AG04449 (cell line): ENCODE measurements at regions not wholly inside any gene's neighbourhood (a gene's known extent, or its start where the extent isn't known, plus 50 kb on each side); places are given as distances from the start of the nearest gene placed in this dataset.
A peak's percentile ranks its signal among the peaks of the same experiment; 100 is the strongest.

ENCODE experiments used
- CTCF ChIA-PET: fragments of 350-600 bp; formaldehyde crosslinking; extraction: SDS; loops from one replicate; lab custom pipeline; 2021; ENCODE audit warnings: antibody characterized with exemption; lab: Yijun Ruan, JAX
- POLR2A ChIA-PET: fragments of 400-600, 350-600 bp; formaldehyde crosslinking; extraction: SDS; loops from one replicate; lab custom pipeline; 2020; ENCODE audit warnings: antibody characterized with exemption, inconsistent platforms; lab: Yijun Ruan, JAX
- DNase-seq: peaks from one replicate; pipeline ENCODE4 v3.0.0-alpha.2; 2010; ENCODE audit warnings: low read depth, low spot score
- H3K4me3 ChIP-seq: 2 replicates; pipeline ENCODE4 v1.5.1; 2011; ENCODE audit warnings: low read depth, mild to moderate bottlenecking, control low read depth, low read length
- CTCF ChIP-seq: IDR thresholded peaks from one replicate; pipeline ENCODE4 v1.5.1; 2011; ENCODE audit warnings: mild to moderate bottlenecking, moderate library complexity, low read length, control low read depth, inconsistent platforms; ENCODE audit not compliant: insufficient read depth; ENCODE audit errors: missing control alignments

DNA sequence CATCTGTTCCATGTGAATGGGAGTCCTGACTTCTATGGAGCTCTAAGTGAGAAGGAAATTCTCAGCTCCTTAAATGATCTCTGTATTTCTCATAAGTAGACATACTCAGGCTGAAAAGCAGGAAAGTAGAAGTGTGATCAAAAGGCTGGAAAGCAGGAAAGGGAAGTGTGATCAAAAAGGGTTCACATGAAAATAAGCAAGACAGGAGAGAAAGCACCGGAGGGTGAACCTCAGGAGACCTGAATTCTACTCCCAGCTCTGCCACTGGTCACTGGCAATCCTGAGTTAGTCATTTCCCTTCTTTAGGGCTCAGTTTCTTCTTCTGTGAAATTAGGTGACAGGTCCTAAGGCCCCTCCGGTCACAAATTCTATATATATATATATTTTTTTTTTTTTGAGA is 55.5 kb upstream of the TRERF1 start:
- no peak for DNase-seq
- H3K4me3 ChIP-seq: no peak overlapping the region
- POLR2A ChIA-PET: no interaction called here

GRCh38 chr6:42506070-42506469 is 54.3 kb upstream of the TRERF1 start:
- TF ChIP-seq CTCF: no peak
- CTCF ChIA-PET: interaction anchor here (1.0 to 2.8 kb wide), 6 partner anchors 13 to 306 kb away, joined by 3 to 19 read pairs (median 8); no protein-coding TSS in a partner anchor
- no peak overlapping the region for H3K4me3 ChIP-seq
- POLR2A ChIA-PET: no interaction called here
- DNase-seq: no peak

More for the DNA sequence above, 55.5 kb upstream of the TRERF1 start:
- TF ChIP-seq CTCF: no peak
- CTCF ChIA-PET: interaction anchor here (1.0 to 2.8 kb wide), 7 partner anchors 12 to 307 kb away, joined by 3 to 19 read pairs (median 5); no protein-coding TSS in a partner anchor

DNA sequence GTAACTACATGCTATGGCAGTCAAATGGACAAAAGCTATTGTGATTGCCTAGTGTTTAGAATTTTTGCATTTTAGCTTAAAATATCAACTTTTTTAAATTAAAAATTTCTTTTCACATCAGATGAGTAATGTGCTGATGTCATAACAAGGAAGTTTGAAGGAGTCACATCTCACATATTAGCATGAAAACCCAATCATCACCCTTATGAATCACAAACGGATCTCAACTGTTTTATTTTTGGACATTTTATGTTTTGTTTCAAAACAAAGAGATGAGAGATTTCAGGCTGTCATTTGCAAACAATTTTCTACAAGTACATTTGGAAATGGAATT is 53.6 kb upstream of the TRERF1 start:
- no peak overlapping the region for H3K4me3 ChIP-seq
- no peak for TF ChIP-seq CTCF
- DNase-seq: peak; percentile 37
- CTCF ChIA-PET: interaction anchor here (0.8 to 2.8 kb wide), 5 partner anchors 13 to 245 kb away, joined by 5 to 19 read pairs (median 5); no protein-coding TSS in a partner anchor
- POLR2A ChIA-PET: interaction anchor here (0.6 to 0.8 kb wide), 2 partner anchors 16 to 278 kb away, joined by 3 read pairs; no protein-coding TSS in a partner anchor

DNA sequence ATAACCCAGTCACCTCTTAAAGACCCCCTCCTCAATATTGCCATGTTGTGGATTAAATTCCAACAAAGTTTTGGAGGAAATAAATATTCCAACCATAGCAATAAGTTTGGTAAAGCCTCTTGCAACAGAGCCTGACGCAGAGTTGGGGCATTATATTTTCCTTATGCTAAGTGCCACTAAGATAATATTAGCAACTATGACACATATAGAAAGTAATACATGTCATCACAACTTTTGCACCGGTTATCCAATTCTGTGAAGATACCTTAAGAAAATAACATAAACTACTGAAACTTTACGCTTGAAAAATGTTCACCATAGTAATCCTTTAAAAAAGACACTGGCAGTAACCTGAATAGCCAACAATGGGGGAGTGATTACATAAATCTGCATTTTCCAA is 52.2 kb upstream of the TRERF1 start:
- TF ChIP-seq CTCF: no peak
- CTCF ChIA-PET: interaction anchor here (1.9 kb wide), 1 partner anchor 28 kb away, joined by 9 read pairs; no protein-coding TSS in a partner anchor
- H3K4me3 ChIP-seq: no peak overlapping the region
- no peak for DNase-seq
- POLR2A ChIA-PET: no interaction called here

DNA sequence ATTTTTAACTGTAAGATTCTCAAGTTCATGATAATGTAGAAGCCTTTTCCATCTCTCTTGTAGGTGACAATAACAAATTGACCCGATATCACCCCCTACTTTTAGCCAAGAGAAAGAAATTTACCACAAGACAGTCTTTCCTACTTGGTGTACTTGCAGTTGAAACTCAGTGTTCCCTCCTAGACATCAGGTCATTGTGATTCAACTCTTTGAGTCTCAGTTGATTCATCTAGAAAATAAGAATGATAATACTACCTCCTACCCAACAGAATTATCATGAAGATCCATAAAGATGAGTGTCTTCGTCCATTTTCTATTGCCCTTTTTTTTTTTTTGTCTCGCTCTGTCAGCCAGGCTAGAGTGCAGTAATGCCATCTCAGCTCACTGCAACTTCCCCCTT is 51.3 kb upstream of the TRERF1 start:
- no peak for DNase-seq
- CTCF ChIA-PET: no interaction called here
- POLR2A ChIA-PET: no interaction called here
- H3K4me3 ChIP-seq: no peak overlapping the region
- no peak for TF ChIP-seq CTCF

DNA sequence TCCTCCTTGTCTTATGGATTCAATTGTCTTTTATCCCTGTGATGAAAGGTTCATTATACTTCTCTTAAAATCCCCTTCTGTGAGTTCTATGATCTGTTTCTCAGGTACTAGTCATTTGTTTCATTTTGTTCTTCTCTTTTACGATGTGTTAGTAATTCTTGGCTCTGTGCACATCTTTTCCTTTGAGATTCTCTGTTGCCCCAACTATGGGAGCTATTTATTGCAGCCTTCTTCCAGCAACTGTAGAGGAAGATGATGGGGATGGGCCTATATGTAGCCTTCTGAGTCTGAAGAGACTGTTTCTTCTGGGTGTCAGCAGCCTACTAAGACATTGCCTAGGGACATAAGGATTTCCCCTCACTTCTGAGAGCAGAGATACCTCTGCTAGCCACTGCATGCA is 50.4 kb upstream of the TRERF1 start:
- CTCF ChIA-PET: interaction anchor here (1.5 kb wide), 1 partner anchor 45 kb away, joined by 4 read pairs; no protein-coding TSS in a partner anchor
- no peak for DNase-seq
- POLR2A ChIA-PET: no interaction called here
- no peak for TF ChIP-seq CTCF
- no peak overlapping the region for H3K4me3 ChIP-seq
